PFSK-1 (cell line): ENCODE measurements at regions not wholly inside any gene's neighbourhood (a gene's known extent, or its start where the extent isn't known, plus 50 kb on each side); places are given as distances from the start of the nearest gene placed in this dataset.
A peak's percentile ranks its signal among the peaks of the same experiment; 100 is the strongest.

Source experiments
- FOXP2 ChIP-seq: optimal IDR thresholded peaks from 2 replicates; pipeline ENCODE3; 2011; ENCODE audit warnings: borderline replicate concordance, control low read depth, inconsistent platforms; ENCODE audit not compliant: insufficient read depth; ENCODE audit errors: extremely low read length, extremely low read depth
- POLR2AphosphoS5 ChIP-seq: IDR thresholded peaks from 2 replicates; pipeline ENCODE4 v1.6.1; 2012; ENCODE audit warnings: low read depth, mild to moderate bottlenecking, control low read depth, low read length, moderate library complexity
- REST ChIP-seq, 2 experiments: IDR thresholded peaks; 2 replicates each; pipeline versions ENCODE4 v1.6.1 to v1.8.0; 2011 to 2012; ENCODE audit warnings: low read depth in 2 of 2, low read length in 2 of 2, control low read depth in 1 of 2, inconsistent platforms in 1 of 2, mild to moderate bottlenecking in 1 of 2, moderate library complexity in 1 of 2; ENCODE audit not compliant: insufficient read depth in 1 of 2
- SIN3A ChIP-seq: IDR thresholded peaks from 2 replicates; pipeline ENCODE4 v1.6.1; 2012; ENCODE audit warnings: mild to moderate bottlenecking, low read length, moderate library complexity, borderline replicate concordance; ENCODE audit not compliant: insufficient read depth
- TAF1 ChIP-seq: IDR thresholded peaks from 2 replicates; pipeline ENCODE4 v1.6.1; 2012; ENCODE audit warnings: low read length, control low read depth, borderline replicate concordance; ENCODE audit not compliant: insufficient read depth

GRCh38 chr6:125354649-125355048, 52.9 kb upstream of the HDDC2 start:
- TF ChIP-seq TAF1 (no peak), REST (IDR thresholded peaks at IDR 0.05; ENCODE audit: insufficient read depth in 1 of 2, low read depth in 2 of 2, low read length in 2 of 2) (no peak)

GRCh38 chr6:125356884-125357283, 55.1 kb upstream of the HDDC2 start:
- TF ChIP-seq FOXP2 = no peak
- TF ChIP-seq SIN3A = no peak
- no peak for TF ChIP-seq REST (IDR thresholded peaks at IDR 0.05; ENCODE audit: insufficient read depth in 1 of 2, low read depth in 2 of 2, low read length in 2 of 2)
- TF ChIP-seq POLR2AphosphoS5 = no peak

GRCh38 chr6:125357515-125358256, 55.9 kb upstream of the HDDC2 start:
- TF ChIP-seq SIN3A (peak; percentile 52; the same call in 1 of the 2 replicates), POLR2AphosphoS5 (no peak), FOXP2 (peak; percentile 84)

GRCh38 chr6:125358898-125359297, 57.1 kb upstream of the HDDC2 start:
- no peak for TF ChIP-seq TAF1
- TF ChIP-seq POLR2AphosphoS5 = no peak
- TF ChIP-seq SIN3A = no peak
- no peak for TF ChIP-seq REST (IDR thresholded peaks at IDR 0.05; ENCODE audit: insufficient read depth in 1 of 2, low read depth in 2 of 2, low read length in 2 of 2)
- TF ChIP-seq FOXP2 = no peak

GRCh38 chr6:125361868-125362267, 60.1 kb upstream of the HDDC2 start:
- TF ChIP-seq SIN3A = no peak
- TF ChIP-seq TAF1 = no peak
- no peak for TF ChIP-seq FOXP2
- no peak for TF ChIP-seq POLR2AphosphoS5
- no peak for TF ChIP-seq REST (IDR thresholded peaks at IDR 0.05; ENCODE audit: insufficient read depth in 1 of 2, low read depth in 2 of 2, low read length in 2 of 2)
